Breast epithelium (tissue), 4 donors: ENCODE measurements at regions not wholly inside any gene's neighbourhood (a gene's known extent, or its start where the extent isn't known, plus 50 kb on each side); places are given as distances from the start of the nearest gene placed in this dataset.

Source experiments
- DNase-seq, 2 donors: peaks; one replicate each; pipeline ENCODE4 v3.0.0-alpha.2; 2019; ENCODE audit warnings: low spot score in 2 of 2
- H3K27ac ChIP-seq, 2 donors: fragments of 200-600 bp; sonication (generic) in 1 of 2; one replicate each; pipeline ENCODE4 v1.5.1; 2016 to 2019; ENCODE audit warnings: mild to moderate bottlenecking in 1 of 2
- H3K27me3 ChIP-seq, 2 donors: fragments of 200-600 bp; sonication (generic) in 1 of 2; one replicate each; pipeline versions ENCODE4 v1.5.1 to v1.6.0; 2017 to 2019; ENCODE audit warnings: control low read depth in 1 of 2, mild to moderate bottlenecking in 1 of 2
- H3K36me3 ChIP-seq: fragments of 200-600 bp; one replicate; pipeline ENCODE4 v1.5.1; 2019
- H3K4me1 ChIP-seq, 2 donors: fragments of 200-600 bp; sonication (generic); one replicate each; pipeline ENCODE4 v1.5.1; 2016 to 2019; ENCODE audit warnings: control low read depth in 1 of 2
- H3K4me3 ChIP-seq, 3 donors: fragments of 200-600 bp; sonication (generic); 1 replicate in 2 of 3; 2 replicates in 1 of 3; pipeline ENCODE4 v1.5.1; 2016 to 2019; ENCODE audit warnings: mild to moderate bottlenecking in 3 of 3, moderate library complexity in 2 of 3
- H3K9me3 ChIP-seq, 2 donors: fragments of 200-600 bp; sonication (generic) in 1 of 2; one replicate each; pipeline ENCODE4 v1.5.1; 2016 to 2019; ENCODE audit warnings: control low read depth in 1 of 2
- CTCF ChIP-seq, 3 donors: fragments of 450-650 bp; IDR thresholded peaks; one replicate each; pipeline ENCODE4 v1.5.1; 2016 to 2017; ENCODE audit warnings: antibody characterized with exemption in 3 of 3, mild to moderate bottlenecking in 3 of 3, moderate library complexity in 3 of 3
- POLR2A ChIP-seq: fragments of 450-650 bp; IDR thresholded peaks from one replicate; pipeline ENCODE4 v1.6.1; 2016; ENCODE audit warnings: antibody characterized with exemption, mild to moderate bottlenecking, moderate library complexity
- POLR2AphosphoS5 ChIP-seq, 3 donors: sonication (generic); formaldehyde crosslinking; IDR thresholded peaks; one replicate each; pipeline ENCODE4 v1.6.1; 2017; ENCODE audit warnings: antibody characterized with exemption in 3 of 3
- intact Hi-C: fragments of 100-400 bp; cut with DNase I; formaldehyde crosslinking; loops from one replicate; pipeline ENCODE4 v1.15.1; 2023; ENCODE audit warnings: low total_unique reads

- Histone ChIP-seq H3K9me3 (peaks cover 0 to 4% of the 10 kb centered on the region in 2 donors), H3K36me3 (no peaks in the 10 kb centered on the region), H3K4me1 (no peaks in the 10 kb centered on the region), H3K4me3 (no peak overlapping the region), H3K27me3 (no peaks in the 10 kb centered on the region), H3K27ac (no peak overlapping the region)
- intact Hi-C loops: no loop called here
- DNase-seq: no peak
- TF ChIP-seq POLR2AphosphoS5 (IDR thresholded peaks at IDR 0.05) (no peak), POLR2A (no peak), CTCF (IDR thresholded peaks at IDR 0.05) (no peak)
Measured at GRCh38 chr3:65081536-65081935, 393.7 kb upstream of the ADAMTS9 start.

DNA sequence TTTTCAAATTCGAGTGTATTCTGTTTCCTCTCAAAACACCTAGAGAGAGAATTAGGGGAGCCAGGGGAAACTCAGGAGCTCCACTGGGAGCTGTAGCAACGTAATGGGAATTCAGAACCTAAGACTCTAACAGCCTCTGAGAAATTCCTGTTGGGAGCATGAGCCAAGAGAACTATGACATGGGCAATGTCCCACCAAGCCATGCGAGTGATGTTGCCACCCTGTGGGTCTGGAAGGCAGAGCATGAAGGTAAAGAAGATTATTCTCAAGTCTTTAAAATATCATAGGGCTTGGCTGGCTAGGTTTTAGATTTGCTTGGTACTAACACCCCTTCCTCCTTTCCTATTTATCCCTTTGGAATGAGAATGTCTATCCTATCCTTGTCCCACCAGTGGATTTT is 392.6 kb upstream of the ADAMTS9 start:
- intact Hi-C loops: no loop called here
- no peak for DNase-seq
- Histone ChIP-seq H3K4me1 (no peaks in the 10 kb centered on the region), H3K9me3 (peaks cover 0 to 4% of the 10 kb centered on the region in 2 donors), H3K4me3 (no peak overlapping the region), H3K36me3 (no peaks in the 10 kb centered on the region), H3K27ac (no peak overlapping the region), H3K27me3 (no peaks in the 10 kb centered on the region)
- no peak for TF ChIP-seq CTCF (IDR thresholded peaks at IDR 0.05)
- TF ChIP-seq POLR2AphosphoS5 (IDR thresholded peaks at IDR 0.05): no peak
- TF ChIP-seq POLR2A: no peak

- intact Hi-C loops: loop anchor here (1.0 kb wide), 1 partner anchor 17 kb away; no protein-coding TSS in a partner anchor
- no peak for DNase-seq
- H3K36me3 ChIP-seq: no peaks in the 10 kb centered on the region
- no peak overlapping the region for H3K27ac ChIP-seq
- H3K27me3 ChIP-seq: no peaks in the 10 kb centered on the region
- peaks cover 0 to 4% of the 10 kb centered on the region in 2 donors for H3K9me3 ChIP-seq
- no peak overlapping the region for H3K4me3 ChIP-seq
- no peak for TF ChIP-seq POLR2A
- TF ChIP-seq POLR2AphosphoS5 (IDR thresholded peaks at IDR 0.05): no peak
- TF ChIP-seq CTCF (IDR thresholded peaks at IDR 0.05): no peak
- no peaks in the 10 kb centered on the region for H3K4me1 ChIP-seq
Measured at GRCh38 chr3:65079560-65079959, 391.8 kb upstream of the ADAMTS9 start.

GRCh38 chr3:65078748-65079147 is 390.9 kb upstream of the ADAMTS9 start:
- Histone ChIP-seq H3K4me1 (no peaks in the 10 kb centered on the region), H3K27me3 (no peaks in the 10 kb centered on the region), H3K36me3 (no peaks in the 10 kb centered on the region), H3K9me3 (peaks cover 0 to 4% of the 10 kb centered on the region in 2 donors), H3K27ac (no peak overlapping the region), H3K4me3 (no peak overlapping the region)
- TF ChIP-seq POLR2AphosphoS5 (IDR thresholded peaks at IDR 0.05) (no peak), CTCF (IDR thresholded peaks at IDR 0.05) (no peak), POLR2A (no peak)
- intact Hi-C loops: loop anchor here (1.0 kb wide), 1 partner anchor 18 kb away; no protein-coding TSS in a partner anchor
- DNase-seq: no peak

- no peak for TF ChIP-seq CTCF (IDR thresholded peaks at IDR 0.05)
- no peak for TF ChIP-seq POLR2A
- TF ChIP-seq POLR2AphosphoS5 (IDR thresholded peaks at IDR 0.05): no peak
- Histone ChIP-seq H3K4me3 (no peak overlapping the region), H3K27ac (no peak overlapping the region), H3K9me3 (peaks cover 0 to 4% of the 10 kb centered on the region in 2 donors), H3K27me3 (no peaks in the 10 kb centered on the region), H3K36me3 (no peaks in the 10 kb centered on the region), H3K4me1 (no peaks in the 10 kb centered on the region)
- intact Hi-C loops: no loop called here
- no peak for DNase-seq
Measured at GRCh38 chr3:65077124-65077523, 389.3 kb upstream of the ADAMTS9 start.
